ENCODE measurements at regions not wholly inside any gene's neighbourhood (a gene's known extent, or its start where the extent isn't known, plus 50 kb on each side); places are given as distances from the start of the nearest gene placed in this dataset.

DNA sequence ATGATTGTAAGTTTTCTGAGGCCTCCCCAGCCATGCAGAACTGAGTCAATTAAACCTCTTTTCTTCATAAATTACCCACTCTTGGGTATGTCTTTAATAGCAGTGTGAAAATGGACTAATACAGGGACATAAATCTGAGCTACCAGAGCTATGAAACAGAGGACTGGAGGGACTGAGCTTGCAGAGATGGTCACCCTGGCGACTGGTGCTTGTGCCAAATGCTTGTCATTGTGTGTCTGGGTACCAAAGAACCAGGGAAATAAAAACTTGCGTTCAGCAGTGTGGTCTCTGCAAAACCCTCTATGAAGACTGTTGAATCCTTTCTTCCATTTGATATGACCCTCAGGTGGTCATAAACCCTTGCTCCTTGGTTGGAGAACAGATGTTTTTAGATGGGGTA is 105.1 kb upstream of the PRL start:
- H3K36me3 ChIP-seq (replicated peaks in 1 of 2; ENCODE audit: control insufficient read depth in 1 of 2, insufficient read depth in 2 of 2, low read length in 1 of 2) = no peaks in the 10 kb centered on the region
- TF ChIP-seq NRF1 (IDR thresholded peaks at IDR 0.05; ENCODE audit: low read depth, low read length) (no peak), GATA2 (CRISPR knock-in tag; IDR thresholded peaks at IDR 0.05) (no peak), RXRA (IDR thresholded peaks at IDR 0.05; ENCODE audit: borderline replicate concordance, low read depth) (no peak), YY1 (IDR thresholded peaks at IDR 0.05; ENCODE audit: low read depth) (no peak), EZH2phosphoT487 (IDR thresholded peaks at IDR 0.05; ENCODE audit: borderline replicate concordance, low read depth) (no peak), SMC3 (IDR thresholded peaks at IDR 0.05; ENCODE audit: low read depth, low read length) (no peak)
- no peak overlapping the region for H3K27ac ChIP-seq (ENCODE audit: low read depth in 2 of 2, low read length in 1 of 2)
- CTCF ChIA-PET = interaction anchor here (0.5 kb wide), 1 partner anchor 1986 kb away, joined by 3 read pairs; no protein-coding TSS in a partner anchor
- H3F3A ChIP-seq (replicated peaks; ENCODE audit: insufficient read depth) = no peaks in the 10 kb centered on the region
- 94% methylated on average over 2 of the region's 2 CpGs for WGBS (ENCODE audit: low lambda C conversion rate)
- H3K4me3 ChIP-seq (ENCODE audit: low read depth in 2 of 2, low read length in 1 of 2) = no peak overlapping the region
- H3K9me3 ChIP-seq = no peaks in the 10 kb centered on the region
- H2AFZ ChIP-seq (ENCODE audit: low read depth) = no peak overlapping the region
- no peak for DNase-seq
- H3K9me2 ChIP-seq = no peaks in the 10 kb centered on the region
- H3K79me2 ChIP-seq (ENCODE audit: insufficient read depth) = no peaks in the 10 kb centered on the region
- H3K4me2 ChIP-seq = no peak overlapping the region
- POLR2A ChIA-PET = no interaction called here
- no peak overlapping the region for H3K9ac ChIP-seq
- H4K20me1 ChIP-seq (ENCODE audit: insufficient read depth) = no peaks in the 10 kb centered on the region
- H3K4me1 ChIP-seq (ENCODE audit: control insufficient read depth in 1 of 2, insufficient read depth in 2 of 2, low read depth in 1 of 2, low read length in 1 of 2) = peaks cover 0 to 3% of the 10 kb centered on the region in 2 experiments; a peak in 1 of 4 replicates
- no peaks in the 10 kb centered on the region for H3K27me3 ChIP-seq (ENCODE audit: insufficient read depth)

DNA sequence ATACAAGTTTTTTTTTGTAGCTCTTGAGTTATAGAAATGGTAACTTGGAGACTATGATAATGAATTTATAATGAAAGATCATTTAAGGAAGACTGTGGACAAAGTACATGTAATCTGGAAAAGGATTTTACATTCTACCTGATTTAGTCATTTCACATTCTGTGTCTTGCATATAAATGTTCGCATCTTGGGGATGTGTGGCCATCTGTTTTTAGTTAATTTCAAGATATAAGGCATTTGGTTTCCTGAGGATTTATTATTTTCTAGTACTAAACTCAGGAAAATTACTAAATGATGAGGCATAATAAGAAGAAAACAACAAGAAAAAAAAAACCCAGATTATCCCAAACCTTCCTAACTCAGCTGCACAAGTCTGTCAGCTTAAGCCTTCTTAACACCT is 112.7 kb upstream of the PRL start:
- no peak overlapping the region for H2AFZ ChIP-seq (ENCODE audit: low read depth)
- H3K27ac ChIP-seq (ENCODE audit: low read depth in 2 of 2, low read length in 1 of 2) = peak overlapping the region in 1 of 2 experiments; percentile 96; a peak in 2 of 4 replicates
- TF ChIP-seq FOSL2 (IDR thresholded peaks at IDR 0.05; ENCODE audit: borderline replicate concordance, low read depth) = peak; percentile 25; the same call in 1 of the 2 replicates
- peak; percentile 77 for TF ChIP-seq TCF12 (IDR thresholded peaks at IDR 0.05)
- TF ChIP-seq GATA2 (CRISPR knock-in tag; IDR thresholded peaks at IDR 0.05) = no peak
- WGBS (ENCODE audit: low lambda C conversion rate) = 28% methylated on average over 1 of the region's 1 CpG
- no peak overlapping the region for H3K4me3 ChIP-seq (ENCODE audit: low read depth in 2 of 2, low read length in 1 of 2)
- no peaks in the 10 kb centered on the region for H3K79me2 ChIP-seq (ENCODE audit: insufficient read depth)
- no peaks in the 10 kb centered on the region for H3K9me2 ChIP-seq
- H3K9me3 ChIP-seq = no peaks in the 10 kb centered on the region
- no peaks in the 10 kb centered on the region for H3K36me3 ChIP-seq (replicated peaks in 1 of 2; ENCODE audit: control insufficient read depth in 1 of 2, insufficient read depth in 2 of 2, low read length in 1 of 2)
- H3F3A ChIP-seq (replicated peaks; ENCODE audit: insufficient read depth) = no peaks in the 10 kb centered on the region
- DNase-seq = no peak
- H3K27me3 ChIP-seq (ENCODE audit: insufficient read depth) = no peaks in the 10 kb centered on the region
- no peaks in the 10 kb centered on the region for H4K20me1 ChIP-seq (ENCODE audit: insufficient read depth)
- no peak overlapping the region for H3K9ac ChIP-seq
- peaks cover 5 to 14% of the 10 kb centered on the region in 2 experiments; a peak in 2 of 4 replicates for H3K4me1 ChIP-seq (ENCODE audit: control insufficient read depth in 1 of 2, insufficient read depth in 2 of 2, low read depth in 1 of 2, low read length in 1 of 2)
- POLR2A ChIA-PET = no interaction called here
- no peak overlapping the region for H3K4me2 ChIP-seq
- CTCF ChIA-PET = no interaction called here

DNA sequence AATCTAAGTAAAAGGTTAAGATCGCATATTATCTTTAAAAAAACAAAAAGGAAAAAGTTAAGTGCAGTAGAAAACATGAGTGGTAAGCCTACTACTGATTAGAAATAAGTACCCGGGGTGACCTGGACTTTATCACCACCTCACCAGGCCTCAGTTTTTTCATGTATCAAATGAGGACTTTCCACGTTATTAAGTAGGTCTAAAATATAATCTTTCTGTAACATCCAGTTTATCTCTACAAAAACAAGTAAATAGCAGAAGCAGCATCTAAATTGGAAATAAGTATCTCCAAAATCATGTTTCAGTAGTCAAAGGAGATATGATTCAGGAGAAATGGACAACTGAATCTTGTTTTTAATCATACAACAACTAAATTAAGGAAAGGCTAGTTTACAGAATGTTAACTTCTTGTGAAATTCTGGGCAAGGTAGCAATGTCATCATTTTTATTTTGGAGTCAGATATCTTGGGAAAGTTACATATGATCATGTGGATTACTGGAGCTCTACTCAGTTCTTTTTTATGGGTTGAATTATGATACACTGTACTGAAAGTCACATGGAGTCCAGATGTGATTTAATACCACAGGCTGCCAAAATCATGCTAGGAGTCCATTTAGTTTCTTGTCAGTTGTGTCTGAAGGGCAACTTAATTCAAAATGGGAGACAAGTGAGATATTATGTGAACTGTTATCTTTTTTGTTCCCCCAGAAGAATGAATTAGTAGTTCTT is 114.7 kb upstream of the PRL start:
- H3K36me3 ChIP-seq (replicated peaks in 1 of 2; ENCODE audit: control insufficient read depth in 1 of 2, insufficient read depth in 2 of 2, low read length in 1 of 2) = no peaks in the 10 kb centered on the region

More for the DNA sequence above, 114.7 kb upstream of the PRL start:
- TF ChIP-seq EP300 (IDR thresholded peaks at IDR 0.05; ENCODE audit: borderline replicate concordance in 1 of 2, low read depth in 1 of 2, low read length in 1 of 2) (peak in 1 of 2 experiments; percentile 85; a peak in 2 of 4 replicates), TEAD4 (IDR thresholded peaks at IDR 0.05; ENCODE audit: borderline replicate concordance, insufficient read depth) (no peak), MXI1 (IDR thresholded peaks at IDR 0.05; ENCODE audit: low read depth, low read length) (peak; percentile 77; the same call in 1 of the 2 replicates), ELF1 (IDR thresholded peaks at IDR 0.05) (no peak), TCF12 (IDR thresholded peaks at IDR 0.05) (peak; percentile 72)
- TF ChIP-seq, protein P1, sequence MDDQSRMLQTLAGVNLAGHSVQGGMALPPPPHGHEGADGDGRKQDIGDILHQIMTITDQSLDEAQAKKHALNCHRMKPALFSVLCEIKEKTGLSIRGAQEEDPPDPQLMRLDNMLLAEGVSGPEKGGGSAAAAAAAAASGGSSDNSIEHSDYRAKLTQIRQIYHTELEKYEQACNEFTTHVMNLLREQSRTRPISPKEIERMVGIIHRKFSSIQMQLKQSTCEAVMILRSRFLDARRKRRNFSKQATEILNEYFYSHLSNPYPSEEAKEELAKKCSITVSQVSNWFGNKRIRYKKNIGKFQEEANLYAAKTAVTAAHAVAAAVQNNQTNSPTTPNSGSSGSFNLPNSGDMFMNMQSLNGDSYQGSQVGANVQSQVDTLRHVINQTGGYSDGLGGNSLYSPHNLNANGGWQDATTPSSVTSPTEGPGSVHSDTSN (IDR thresholded peaks at IDR 0.05) = peak; percentile 52; the same call in 1 of the 2 replicates
- TF ChIP-seq, protein P2, sequence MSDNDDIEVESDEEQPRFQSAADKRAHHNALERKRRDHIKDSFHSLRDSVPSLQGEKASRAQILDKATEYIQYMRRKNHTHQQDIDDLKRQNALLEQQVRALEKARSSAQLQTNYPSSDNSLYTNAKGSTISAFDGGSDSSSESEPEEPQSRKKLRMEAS (IDR thresholded peaks at IDR 0.05; ENCODE audit: low read depth) = peak; percentile 76; the same call in 1 of the 2 replicates
- peak overlapping the region in 1 of 2 experiments; percentile 96; a peak in 2 of 4 replicates for H3K27ac ChIP-seq (ENCODE audit: low read depth in 2 of 2, low read length in 1 of 2)
- H3K4me1 ChIP-seq (ENCODE audit: control insufficient read depth in 1 of 2, insufficient read depth in 2 of 2, low read depth in 1 of 2, low read length in 1 of 2) = peaks cover 5 to 14% of the 10 kb centered on the region in 2 experiments; a peak in 2 of 4 replicates
- no peak overlapping the region for H2AFZ ChIP-seq (ENCODE audit: low read depth)
- H3K9me3 ChIP-seq = no peaks in the 10 kb centered on the region
- ChIA-PET POLR2A (no interaction called here), CTCF (no interaction called here)
- H3K4me2 ChIP-seq = no peak overlapping the region
- no peaks in the 10 kb centered on the region for H3K9me2 ChIP-seq
- no peaks in the 10 kb centered on the region for H3F3A ChIP-seq (replicated peaks; ENCODE audit: insufficient read depth)
- H3K27me3 ChIP-seq (ENCODE audit: insufficient read depth) = no peaks in the 10 kb centered on the region
- H3K79me2 ChIP-seq (ENCODE audit: insufficient read depth) = no peaks in the 10 kb centered on the region
- 36% methylated on average over 3 of the region's 3 CpGs for WGBS (ENCODE audit: low lambda C conversion rate)
- peak; percentile 42 for DNase-seq
- no peaks in the 10 kb centered on the region for H4K20me1 ChIP-seq (ENCODE audit: insufficient read depth)
- no peak overlapping the region for H3K9ac ChIP-seq
- no peak overlapping the region for H3K4me3 ChIP-seq (ENCODE audit: low read depth in 2 of 2, low read length in 1 of 2)
